ENCODE measurements at regions not wholly inside any gene's neighbourhood (a gene's known extent, or its start where the extent isn't known, plus 50 kb on each side); places are given as distances from the start of the nearest gene placed in this dataset.

GRCh38 chr6:169962604-169963469, 211.4 kb downstream of the ERMARD start:
- ATAC-seq = no peak
- H3K27me3 ChIP-seq (ENCODE audit: control insufficient read depth, insufficient read depth, low read length) = peaks cover 5% of the 10 kb centered on the region
- peaks cover 25 to 39% of the 10 kb centered on the region in 2 donors for H3K27me3 Mint-ChIP-seq (ENCODE audit: low read depth in 2 of 2)
- peak overlapping the region; percentile 80 for H3K4me3 Mint-ChIP-seq
- DNase-seq = no peak
- H3K4me1 Mint-ChIP-seq = peaks cover 10 to 12% of the 10 kb centered on the region in 2 donors
- H3K27ac ChIP-seq (ENCODE audit: low read length) = no peak overlapping the region
- intact Hi-C loops (cut with micrococcal nuclease) = no loop called here
- H3K4me1 ChIP-seq (ENCODE audit: control insufficient read depth, insufficient read depth, low read length) = peaks cover 30% of the 10 kb centered on the region
- TF ChIP-seq CTCF (IDR thresholded peaks at IDR 0.05) = no peak
- H3K9me3 ChIP-seq (ENCODE audit: control insufficient read depth, insufficient read depth, low read length) = no peaks in the 10 kb centered on the region
- H3K36me3 ChIP-seq (ENCODE audit: control insufficient read depth, insufficient read depth, low read length) = no peaks in the 10 kb centered on the region
- H3K27ac Mint-ChIP-seq = peak overlapping the region in 1 of 2 donors; percentile 42
- WGBS (ENCODE audit: insufficient coverage) = 74% methylated on average over 44 of the region's 44 CpGs
- no peaks in the 10 kb centered on the region for H3K9me3 Mint-ChIP-seq
- H3K36me3 Mint-ChIP-seq = no peaks in the 10 kb centered on the region
- peak overlapping the region; percentile 29 for H3K4me3 ChIP-seq (ENCODE audit: low read length)

- H3K9me3 ChIP-seq (ENCODE audit: control insufficient read depth, insufficient read depth, low read length) = no peaks in the 10 kb centered on the region
- DNase-seq (peak; percentile 29 to 48), ATAC-seq (peak; percentile 37 to 71 (median 64))
- Mint-ChIP-seq H3K27me3 (ENCODE audit: low read depth in 2 of 2) (peaks cover 26 to 39% of the 10 kb centered on the region in 2 donors), H3K36me3 (no peaks in the 10 kb centered on the region), H3K27ac (peak overlapping the region in 1 of 2 donors; percentile 42), H3K9me3 (no peaks in the 10 kb centered on the region), H3K4me1 (peaks cover 10 to 12% of the 10 kb centered on the region in 2 donors), H3K4me3 (peak overlapping the region; percentile 80)
- no peak overlapping the region for H3K27ac ChIP-seq (ENCODE audit: low read length)
- intact Hi-C loops (cut with micrococcal nuclease) = no loop called here
- peak; percentile 54 for TF ChIP-seq CTCF (IDR thresholded peaks at IDR 0.05)
- WGBS (ENCODE audit: insufficient coverage) = 9% methylated on average over 75 of the region's 75 CpGs
- no peaks in the 10 kb centered on the region for H3K36me3 ChIP-seq (ENCODE audit: control insufficient read depth, insufficient read depth, low read length)
- peaks cover 5% of the 10 kb centered on the region for H3K27me3 ChIP-seq (ENCODE audit: control insufficient read depth, insufficient read depth, low read length)
- H3K4me1 ChIP-seq (ENCODE audit: control insufficient read depth, insufficient read depth, low read length) = peaks cover 30% of the 10 kb centered on the region
- H3K4me3 ChIP-seq (ENCODE audit: low read length) = peak overlapping the region; percentile 29
These were observed 210.5 kb downstream of the ERMARD start for GRCh38 chr6:169961772-169962561.

GRCh38 chr6:169960886-169961611, 209.6 kb downstream of the ERMARD start:
- Mint-ChIP-seq H3K27ac (no peak overlapping the region), H3K4me3 (peak overlapping the region; percentile 60), H3K27me3 (ENCODE audit: low read depth in 2 of 2) (peaks cover 26 to 36% of the 10 kb centered on the region in 2 donors), H3K4me1 (peaks cover 5 to 6% of the 10 kb centered on the region in 2 donors), H3K36me3 (no peaks in the 10 kb centered on the region), H3K9me3 (no peaks in the 10 kb centered on the region)
- Histone ChIP-seq H3K4me3 (ENCODE audit: low read length) (no peak overlapping the region), H3K36me3 (ENCODE audit: control insufficient read depth, insufficient read depth, low read length) (no peaks in the 10 kb centered on the region), H3K27me3 (ENCODE audit: control insufficient read depth, insufficient read depth, low read length) (peaks cover 5% of the 10 kb centered on the region), H3K9me3 (ENCODE audit: control insufficient read depth, insufficient read depth, low read length) (no peaks in the 10 kb centered on the region), H3K4me1 (ENCODE audit: control insufficient read depth, insufficient read depth, low read length) (peaks cover 30% of the 10 kb centered on the region), H3K27ac (ENCODE audit: low read length) (no peak overlapping the region)
- WGBS (ENCODE audit: insufficient coverage) = 91% methylated on average over 12 of the region's 12 CpGs
- no peak for TF ChIP-seq CTCF (IDR thresholded peaks at IDR 0.05)
- ATAC-seq (no peak), DNase-seq (peak in 1 of 2 donors; percentile 14)
- intact Hi-C loops (cut with micrococcal nuclease) = no loop called here

Data from natural killer cell (primary cell).